ENCODE measurements at regions not wholly inside any gene's neighbourhood (a gene's known extent, or its start where the extent isn't known, plus 50 kb on each side); places are given as distances from the start of the nearest gene placed in this dataset.

- TF ChIP-seq SETDB1 (IDR thresholded peaks at IDR 0.05; ENCODE audit: insufficient read length, low read length) (peak; percentile 56), ZNF654 (tag by site-specific recombination; IDR thresholded peaks at IDR 0.05; ENCODE audit: low read depth) (no peak), KLF1 (tag by site-specific recombination; IDR thresholded peaks at IDR 0.05) (no peak), TCF7L2 (IDR thresholded peaks at IDR 0.05; ENCODE audit: borderline replicate concordance, low read depth, low read length) (no peak), ZNF677 (tag by site-specific recombination; IDR thresholded peaks at IDR 0.05) (peak; percentile 65; the same call in 1 of the 2 replicates), ZBTB6 (tag by site-specific recombination; IDR thresholded peaks at IDR 0.05) (no peak), ZNF488 (tag by site-specific recombination; IDR thresholded peaks at IDR 0.05) (no peak), ZNF404 (tag by site-specific recombination; IDR thresholded peaks at IDR 0.05) (no peak)
- TF ChIP-seq, protein P1, sequence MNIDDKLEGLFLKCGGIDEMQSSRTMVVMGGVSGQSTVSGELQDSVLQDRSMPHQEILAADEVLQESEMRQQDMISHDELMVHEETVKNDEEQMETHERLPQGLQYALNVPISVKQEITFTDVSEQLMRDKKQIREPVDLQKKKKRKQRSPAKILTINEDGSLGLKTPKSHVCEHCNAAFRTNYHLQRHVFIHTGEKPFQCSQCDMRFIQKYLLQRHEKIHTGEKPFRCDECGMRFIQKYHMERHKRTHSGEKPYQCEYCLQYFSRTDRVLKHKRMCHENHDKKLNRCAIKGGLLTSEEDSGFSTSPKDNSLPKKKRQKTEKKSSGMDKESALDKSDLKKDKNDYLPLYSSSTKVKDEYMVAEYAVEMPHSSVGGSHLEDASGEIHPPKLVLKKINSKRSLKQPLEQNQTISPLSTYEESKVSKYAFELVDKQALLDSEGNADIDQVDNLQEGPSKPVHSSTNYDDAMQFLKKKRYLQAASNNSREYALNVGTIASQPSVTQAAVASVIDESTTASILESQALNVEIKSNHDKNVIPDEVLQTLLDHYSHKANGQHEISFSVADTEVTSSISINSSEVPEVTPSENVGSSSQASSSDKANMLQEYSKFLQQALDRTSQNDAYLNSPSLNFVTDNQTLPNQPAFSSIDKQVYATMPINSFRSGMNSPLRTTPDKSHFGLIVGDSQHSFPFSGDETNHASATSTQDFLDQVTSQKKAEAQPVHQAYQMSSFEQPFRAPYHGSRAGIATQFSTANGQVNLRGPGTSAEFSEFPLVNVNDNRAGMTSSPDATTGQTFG (tag by site-specific recombination; IDR thresholded peaks at IDR 0.05; ENCODE audit: borderline replicate concordance): no peak
- H3K9me3 ChIP-seq (ENCODE audit: control insufficient read depth, insufficient read depth, low read depth, low read length): no peaks in the 10 kb centered on the region
- no peak overlapping the region for H3K4me3 ChIP-seq (ENCODE audit: low read depth, low read length)
- H3K4me1 ChIP-seq (ENCODE audit: control insufficient read depth, insufficient read depth, low read length): no peaks in the 10 kb centered on the region
- no peaks in the 10 kb centered on the region for H3K36me3 ChIP-seq (ENCODE audit: control insufficient read depth in 2 of 2, insufficient read depth in 1 of 2, low read length in 2 of 2)
- POLR2A ChIA-PET: no interaction called here
- H3K27ac ChIP-seq (ENCODE audit: extremely low read depth, low read depth, low read length): no peak overlapping the region
- CTCF ChIA-PET: no interaction called here
Measured at GRCh38 chr4:12016729-12017128, 588.0 kb upstream of the HS3ST1 start.

- ChIA-PET CTCF (no interaction called here), POLR2A (no interaction called here)
- Histone ChIP-seq H3K27ac (ENCODE audit: extremely low read depth, low read depth, low read length) (no peak overlapping the region), H3K4me1 (ENCODE audit: control insufficient read depth, insufficient read depth, low read length) (no peaks in the 10 kb centered on the region), H3K9me3 (ENCODE audit: control insufficient read depth, insufficient read depth, low read depth, low read length) (no peaks in the 10 kb centered on the region), H3K36me3 (ENCODE audit: control insufficient read depth in 2 of 2, insufficient read depth in 1 of 2, low read length in 2 of 2) (no peaks in the 10 kb centered on the region), H3K4me3 (ENCODE audit: low read depth, low read length) (no peak overlapping the region)
- no peak for TF ChIP-seq ZNF223 (tag by site-specific recombination; IDR thresholded peaks at IDR 0.05)
- no peak for TF ChIP-seq ZNF624 (tag by site-specific recombination; IDR thresholded peaks at IDR 0.05)
- no peak for TF ChIP-seq PRDM6 (tag by site-specific recombination; IDR thresholded peaks at IDR 0.05)
- no peak for TF ChIP-seq ZNF707 (tag by site-specific recombination; IDR thresholded peaks at IDR 0.05)
- TF ChIP-seq, protein P2, sequence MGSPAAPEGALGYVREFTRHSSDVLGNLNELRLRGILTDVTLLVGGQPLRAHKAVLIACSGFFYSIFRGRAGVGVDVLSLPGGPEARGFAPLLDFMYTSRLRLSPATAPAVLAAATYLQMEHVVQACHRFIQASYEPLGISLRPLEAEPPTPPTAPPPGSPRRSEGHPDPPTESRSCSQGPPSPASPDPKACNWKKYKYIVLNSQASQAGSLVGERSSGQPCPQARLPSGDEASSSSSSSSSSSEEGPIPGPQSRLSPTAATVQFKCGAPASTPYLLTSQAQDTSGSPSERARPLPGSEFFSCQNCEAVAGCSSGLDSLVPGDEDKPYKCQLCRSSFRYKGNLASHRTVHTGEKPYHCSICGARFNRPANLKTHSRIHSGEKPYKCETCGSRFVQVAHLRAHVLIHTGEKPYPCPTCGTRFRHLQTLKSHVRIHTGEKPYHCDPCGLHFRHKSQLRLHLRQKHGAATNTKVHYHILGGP (tag by site-specific recombination; IDR thresholded peaks at IDR 0.05): no peak
- TF ChIP-seq, protein P3, sequence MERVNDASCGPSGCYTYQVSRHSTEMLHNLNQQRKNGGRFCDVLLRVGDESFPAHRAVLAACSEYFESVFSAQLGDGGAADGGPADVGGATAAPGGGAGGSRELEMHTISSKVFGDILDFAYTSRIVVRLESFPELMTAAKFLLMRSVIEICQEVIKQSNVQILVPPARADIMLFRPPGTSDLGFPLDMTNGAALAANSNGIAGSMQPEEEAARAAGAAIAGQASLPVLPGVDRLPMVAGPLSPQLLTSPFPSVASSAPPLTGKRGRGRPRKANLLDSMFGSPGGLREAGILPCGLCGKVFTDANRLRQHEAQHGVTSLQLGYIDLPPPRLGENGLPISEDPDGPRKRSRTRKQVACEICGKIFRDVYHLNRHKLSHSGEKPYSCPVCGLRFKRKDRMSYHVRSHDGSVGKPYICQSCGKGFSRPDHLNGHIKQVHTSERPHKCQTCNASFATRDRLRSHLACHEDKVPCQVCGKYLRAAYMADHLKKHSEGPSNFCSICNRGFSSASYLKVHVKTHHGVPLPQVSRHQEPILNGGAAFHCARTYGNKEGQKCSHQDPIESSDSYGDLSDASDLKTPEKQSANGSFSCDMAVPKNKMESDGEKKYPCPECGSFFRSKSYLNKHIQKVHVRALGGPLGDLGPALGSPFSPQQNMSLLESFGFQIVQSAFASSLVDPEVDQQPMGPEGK (tag by site-specific recombination; IDR thresholded peaks at IDR 0.05): no peak
- no peak for TF ChIP-seq ZNF561 (tag by site-specific recombination; IDR thresholded peaks at IDR 0.05; ENCODE audit: borderline replicate concordance)
- no peak for TF ChIP-seq ZNF350 (tag by site-specific recombination; IDR thresholded peaks at IDR 0.05)
- no peak for TF ChIP-seq ZNF266 (tag by site-specific recombination; IDR thresholded peaks at IDR 0.05; ENCODE audit: low read depth)
- no peak for TF ChIP-seq AEBP2 (tag by site-specific recombination; IDR thresholded peaks at IDR 0.05; ENCODE audit: borderline replicate concordance)
- no peak for TF ChIP-seq ZNF610 (tag by site-specific recombination; IDR thresholded peaks at IDR 0.05; ENCODE audit: borderline replicate concordance)
Measured at GRCh38 chr4:12005471-12005870, 576.8 kb upstream of the HS3ST1 start.
